HG03108 (cell line): ENCODE measurements at regions not wholly inside any gene's neighbourhood (a gene's known extent, or its start where the extent isn't known, plus 50 kb on each side); places are given as distances from the start of the nearest gene placed in this dataset.
"Not testable (repeated sequence)": the region's sequence is repeated elsewhere in the genome, so short reads cannot be mapped to it uniquely, and the experiment has no call there.

Experiments
- ATAC-seq: cut with Tn5 transposase; IDR thresholded peaks from one replicate; pipeline ENCODE4 v1.9.1; 2021; ENCODE audit warnings: moderate library complexity; ENCODE audit not compliant: unreplicated experiment

- ATAC-seq, result no peak
These were observed 642.5 kb upstream of the SGCD start for GRCh38 chr5:155684417-155684816.

GRCh38 chr5:155686131-155686530 lies 640.8 kb upstream of the SGCD start:
- ATAC-seq, result no peak

- no peak for ATAC-seq
These were observed 637.6 kb upstream of the SGCD start for GRCh38 chr5:155689406-155689805.

- no peak for ATAC-seq
These were observed 630.6 kb upstream of the SGCD start for GRCh38 chr5:155696362-155696761.

GRCh38 chr5:155697236-155697635 lies 629.7 kb upstream of the SGCD start:
- ATAC-seq, result no peak

- no peak for ATAC-seq
These were observed 627.6 kb upstream of the SGCD start for GRCh38 chr5:155699385-155699784.

- ATAC-seq, result no peak
These were observed 626.6 kb upstream of the SGCD start for GRCh38 chr5:155700333-155700732.

- ATAC-seq, result no peak
These were observed 615.1 kb upstream of the SGCD start for GRCh38 chr5:155711882-155712281.

- not testable (repeated sequence) for ATAC-seq
These were observed 612.5 kb upstream of the SGCD start for GRCh38 chr5:155714435-155714834.

- ATAC-seq, result no peak
These were observed 600.7 kb upstream of the SGCD start for GRCh38 chr5:155726267-155726666.

GRCh38 chr5:155727512-155728145 lies 599.3 kb upstream of the SGCD start:
- no peak for ATAC-seq

- no peak for ATAC-seq
These were observed 598.7 kb upstream of the SGCD start for GRCh38 chr5:155728146-155728856.

- no peak for ATAC-seq
These were observed 597.9 kb upstream of the SGCD start for GRCh38 chr5:155728857-155729683.

GRCh38 chr5:155729684-155730059 lies 597.3 kb upstream of the SGCD start:
- ATAC-seq, result no peak

- ATAC-seq, result no peak
These were observed 594.2 kb upstream of the SGCD start for GRCh38 chr5:155732587-155733376.

- no peak for ATAC-seq
These were observed 593.0 kb upstream of the SGCD start for GRCh38 chr5:155733935-155734334.

- ATAC-seq, result no peak
These were observed 591.6 kb upstream of the SGCD start for GRCh38 chr5:155735388-155735787.

- ATAC-seq, result no peak
These were observed 588.3 kb upstream of the SGCD start for GRCh38 chr5:155738616-155739015.

- no peak for ATAC-seq
These were observed 580.5 kb upstream of the SGCD start for GRCh38 chr5:155746367-155747038.

- ATAC-seq, result no peak
These were observed 576.9 kb upstream of the SGCD start for GRCh38 chr5:155750101-155750500.

- no peak for ATAC-seq
These were observed 576.4 kb upstream of the SGCD start for GRCh38 chr5:155750571-155750970.
